Esophagus muscularis mucosa (tissue), 3 donors: ENCODE measurements at regions not wholly inside any gene's neighbourhood (a gene's known extent, or its start where the extent isn't known, plus 50 kb on each side); places are given as distances from the start of the nearest gene placed in this dataset.

Source experiments
- POLR2A ChIP-seq: fragments of 450-650 bp; IDR thresholded peaks from one replicate; pipeline ENCODE4 v1.6.1; 2017; ENCODE audit warnings: antibody characterized with exemption, moderate library complexity, mild to moderate bottlenecking, low read depth
- POLR2AphosphoS5 ChIP-seq, 2 donors: sonication (generic); formaldehyde crosslinking; IDR thresholded peaks; one replicate each; pipeline ENCODE4 v1.6.1; 2017; ENCODE audit warnings: antibody characterized with exemption in 2 of 2
- TF ChIP-seq, protein P1 (sequence below), 3 experiments: fragments of 200-600 bp in 2 of 3; fragments of 450-650 bp in 1 of 3; sonication (generic) in 2 of 3; IDR thresholded peaks; one replicate each; pipeline ENCODE4 v1.5.1; 2017 to 2019; ENCODE audit warnings: antibody characterized with exemption in 3 of 3, mild to moderate bottlenecking in 2 of 3, moderate library complexity in 1 of 3

DNA sequence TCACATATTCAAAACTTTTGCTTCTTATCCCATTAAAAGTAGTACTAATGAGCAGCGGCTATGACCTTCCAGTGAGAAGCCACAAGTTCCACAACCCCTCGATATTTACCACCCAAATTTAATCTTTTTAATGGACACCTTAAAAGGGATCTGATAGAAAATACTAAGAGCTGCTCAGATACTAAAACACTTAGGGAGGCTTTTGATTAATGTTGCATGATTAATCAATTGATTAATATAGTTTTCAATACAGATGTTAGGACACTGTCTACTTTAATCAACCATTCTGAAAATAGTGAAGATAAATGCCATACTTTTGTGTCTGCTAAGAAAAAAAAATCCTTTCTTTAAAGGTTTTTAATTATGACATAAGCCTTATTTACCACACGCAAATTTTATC, 1312.8 kb upstream of the ACVR2A start:
- TF ChIP-seq, protein P1, sequence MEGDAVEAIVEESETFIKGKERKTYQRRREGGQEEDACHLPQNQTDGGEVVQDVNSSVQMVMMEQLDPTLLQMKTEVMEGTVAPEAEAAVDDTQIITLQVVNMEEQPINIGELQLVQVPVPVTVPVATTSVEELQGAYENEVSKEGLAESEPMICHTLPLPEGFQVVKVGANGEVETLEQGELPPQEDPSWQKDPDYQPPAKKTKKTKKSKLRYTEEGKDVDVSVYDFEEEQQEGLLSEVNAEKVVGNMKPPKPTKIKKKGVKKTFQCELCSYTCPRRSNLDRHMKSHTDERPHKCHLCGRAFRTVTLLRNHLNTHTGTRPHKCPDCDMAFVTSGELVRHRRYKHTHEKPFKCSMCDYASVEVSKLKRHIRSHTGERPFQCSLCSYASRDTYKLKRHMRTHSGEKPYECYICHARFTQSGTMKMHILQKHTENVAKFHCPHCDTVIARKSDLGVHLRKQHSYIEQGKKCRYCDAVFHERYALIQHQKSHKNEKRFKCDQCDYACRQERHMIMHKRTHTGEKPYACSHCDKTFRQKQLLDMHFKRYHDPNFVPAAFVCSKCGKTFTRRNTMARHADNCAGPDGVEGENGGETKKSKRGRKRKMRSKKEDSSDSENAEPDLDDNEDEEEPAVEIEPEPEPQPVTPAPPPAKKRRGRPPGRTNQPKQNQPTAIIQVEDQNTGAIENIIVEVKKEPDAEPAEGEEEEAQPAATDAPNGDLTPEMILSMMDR (IDR thresholded peaks at IDR 0.05) = no peak
- no peak for TF ChIP-seq POLR2A
- TF ChIP-seq POLR2AphosphoS5 (IDR thresholded peaks at IDR 0.05) = no peak
